Kidney epithelial cell (primary cell): ENCODE measurements at regions not wholly inside any gene's neighbourhood (a gene's known extent, or its start where the extent isn't known, plus 50 kb on each side); places are given as distances from the start of the nearest gene placed in this dataset.

ENCODE experiments used
- DNase-seq: peaks from one replicate; pipeline ENCODE4 v3.0.0-alpha.2; 2010; ENCODE audit warnings: low read depth
- H3K27me3 ChIP-seq: 2 replicates; pipeline ENCODE4 v1.6.0; 2011; ENCODE audit warnings: low read length; ENCODE audit not compliant: control insufficient read depth, insufficient read depth
- H3K36me3 ChIP-seq: 2 replicates; pipeline ENCODE4 v1.5.1; 2011; ENCODE audit warnings: low read length; ENCODE audit not compliant: control insufficient read depth, insufficient read depth
- H3K4me3 ChIP-seq: 2 replicates; pipeline ENCODE4 v1.5.1; 2011; ENCODE audit warnings: low read depth, mild to moderate bottlenecking, control low read depth, low read length
- CTCF ChIP-seq: IDR thresholded peaks from 2 replicates; pipeline ENCODE4 v1.5.1; 2011; ENCODE audit warnings: mild to moderate bottlenecking, moderate library complexity, low read length, control low read depth, inconsistent platforms; ENCODE audit not compliant: insufficient read depth, poor library complexity, severe bottlenecking

DNA sequence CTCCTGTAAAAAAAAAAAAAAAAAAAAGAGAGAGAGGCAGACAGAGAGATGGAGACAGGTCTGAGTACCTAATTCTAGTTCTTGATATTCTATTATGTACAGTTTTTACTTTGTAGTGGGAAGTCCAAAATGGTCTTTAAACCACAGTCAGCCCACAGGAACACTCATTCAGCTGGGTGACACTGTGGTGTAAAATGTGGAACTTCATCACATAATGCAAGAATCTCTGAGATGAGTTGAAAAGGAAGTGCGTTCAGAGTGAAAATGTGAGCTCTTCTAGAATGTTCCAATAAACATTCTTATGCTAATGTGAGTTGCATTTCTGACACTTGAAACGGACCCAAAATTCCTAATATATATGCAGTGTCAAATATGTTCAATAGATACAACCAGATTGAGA lies 972.1 kb downstream of the CDH11 start:
- TF ChIP-seq CTCF, result no peak
- Histone ChIP-seq H3K36me3 (no peaks in the 10 kb centered on the region), H3K27me3 (no peaks in the 10 kb centered on the region), H3K4me3 (no peak overlapping the region)
- no peak for DNase-seq

DNA sequence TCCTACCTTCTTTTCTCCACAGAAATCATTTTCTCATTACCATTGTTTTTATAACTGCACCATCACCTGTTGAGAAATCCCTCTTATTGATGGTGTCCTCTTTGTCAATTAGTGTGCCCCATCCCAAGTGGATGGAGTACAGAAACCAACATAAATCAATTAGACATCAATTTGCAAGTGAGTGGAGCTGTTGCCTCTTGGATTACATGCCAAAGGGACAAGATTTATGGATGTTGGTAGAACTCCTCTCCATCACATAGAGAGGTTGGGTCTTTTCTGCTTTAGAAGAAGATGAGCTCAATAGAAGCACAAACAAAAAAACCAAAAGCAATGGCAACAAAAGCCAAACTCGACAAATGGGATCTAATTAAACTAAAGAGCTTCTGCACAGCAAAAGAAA lies 973.5 kb downstream of the CDH11 start:
- H3K4me3 ChIP-seq, result no peak overlapping the region
- TF ChIP-seq CTCF, result no peak
- H3K27me3 ChIP-seq, result no peaks in the 10 kb centered on the region
- no peak for DNase-seq
- H3K36me3 ChIP-seq, result no peaks in the 10 kb centered on the region

DNA sequence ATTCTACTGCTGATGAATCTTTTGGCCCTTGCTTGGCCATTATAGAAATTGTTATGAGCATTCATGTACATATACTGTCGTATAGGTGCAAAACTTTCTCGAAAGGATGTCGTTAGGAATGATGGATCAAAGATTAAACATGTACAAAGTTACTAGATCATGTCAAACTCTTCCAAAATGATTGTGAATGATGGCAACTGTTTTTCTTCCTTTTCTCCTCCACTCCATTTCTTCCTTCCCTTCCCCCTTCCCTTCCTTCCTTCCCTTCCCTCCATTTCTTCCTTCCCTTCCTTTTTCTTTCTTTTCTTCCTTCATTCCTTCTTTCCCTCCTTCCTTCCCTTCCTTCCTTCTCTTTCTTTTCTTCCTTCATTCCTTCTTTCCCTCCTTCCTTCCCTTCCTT lies 973.9 kb downstream of the CDH11 start:
- no peak for TF ChIP-seq CTCF
- no peak for DNase-seq
- no peak overlapping the region for H3K4me3 ChIP-seq
- no peaks in the 10 kb centered on the region for H3K36me3 ChIP-seq
- no peaks in the 10 kb centered on the region for H3K27me3 ChIP-seq

- H3K4me3 ChIP-seq, result no peak overlapping the region
These were observed 977.2 kb downstream of the CDH11 start for GRCh38 chr16:64144617-64145016.

GRCh38 chr16:64138621-64139020 lies 983.2 kb downstream of the CDH11 start:
- Histone ChIP-seq H3K4me3 (no peak overlapping the region), H3K27me3 (no peaks in the 10 kb centered on the region), H3K36me3 (no peaks in the 10 kb centered on the region)
- DNase-seq, result no peak
- TF ChIP-seq CTCF, result no peak

More at GRCh38 chr16:64144617-64145016, 977.2 kb downstream of the CDH11 start:
- H3K27me3 ChIP-seq, result no peaks in the 10 kb centered on the region
- H3K36me3 ChIP-seq, result no peaks in the 10 kb centered on the region
- TF ChIP-seq CTCF, result no peak
- DNase-seq, result no peak

DNA sequence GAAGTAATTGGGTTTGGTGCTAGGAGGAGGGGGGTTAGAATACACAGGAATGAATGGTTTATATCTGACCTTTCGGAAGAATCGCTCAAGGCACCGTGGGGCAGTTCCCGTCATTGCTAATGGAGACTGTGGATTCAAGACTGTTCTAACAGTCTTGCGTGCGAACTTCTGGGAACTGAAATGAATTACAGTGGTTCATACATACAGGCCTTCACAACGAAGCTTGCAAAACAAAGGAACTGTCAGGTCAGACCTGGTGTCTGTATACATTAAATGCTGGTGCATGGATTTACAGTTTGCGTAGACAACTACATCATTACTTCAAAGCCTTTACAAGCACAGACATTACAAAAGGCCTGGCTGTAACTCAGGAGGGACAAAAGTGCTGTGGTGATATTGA lies 983.9 kb downstream of the CDH11 start:
- TF ChIP-seq CTCF, result no peak
- H3K27me3 ChIP-seq, result no peaks in the 10 kb centered on the region
- DNase-seq, result no peak
- no peaks in the 10 kb centered on the region for H3K36me3 ChIP-seq
- no peak overlapping the region for H3K4me3 ChIP-seq
